Fibroblast of the aortic adventitia (primary cell): ENCODE measurements at regions not wholly inside any gene's neighbourhood (a gene's known extent, or its start where the extent isn't known, plus 50 kb on each side); places are given as distances from the start of the nearest gene placed in this dataset.

Experiments used
- DNase-seq: peaks from one replicate; pipeline ENCODE4 v3.0.0-alpha.2; 2010; ENCODE audit warnings: low read depth
- H3K4me3 ChIP-seq: 2 replicates; pipeline ENCODE4 v1.5.1; 2011; ENCODE audit warnings: low read depth, mild to moderate bottlenecking, control low read depth, low read length, moderate library complexity
- TF ChIP-seq, protein P1 (sequence below): IDR thresholded peaks from 2 replicates; pipeline ENCODE4 v1.5.1; 2011; ENCODE audit warnings: mild to moderate bottlenecking, low read length, control low read depth, inconsistent platforms; ENCODE audit not compliant: insufficient read depth

DNA sequence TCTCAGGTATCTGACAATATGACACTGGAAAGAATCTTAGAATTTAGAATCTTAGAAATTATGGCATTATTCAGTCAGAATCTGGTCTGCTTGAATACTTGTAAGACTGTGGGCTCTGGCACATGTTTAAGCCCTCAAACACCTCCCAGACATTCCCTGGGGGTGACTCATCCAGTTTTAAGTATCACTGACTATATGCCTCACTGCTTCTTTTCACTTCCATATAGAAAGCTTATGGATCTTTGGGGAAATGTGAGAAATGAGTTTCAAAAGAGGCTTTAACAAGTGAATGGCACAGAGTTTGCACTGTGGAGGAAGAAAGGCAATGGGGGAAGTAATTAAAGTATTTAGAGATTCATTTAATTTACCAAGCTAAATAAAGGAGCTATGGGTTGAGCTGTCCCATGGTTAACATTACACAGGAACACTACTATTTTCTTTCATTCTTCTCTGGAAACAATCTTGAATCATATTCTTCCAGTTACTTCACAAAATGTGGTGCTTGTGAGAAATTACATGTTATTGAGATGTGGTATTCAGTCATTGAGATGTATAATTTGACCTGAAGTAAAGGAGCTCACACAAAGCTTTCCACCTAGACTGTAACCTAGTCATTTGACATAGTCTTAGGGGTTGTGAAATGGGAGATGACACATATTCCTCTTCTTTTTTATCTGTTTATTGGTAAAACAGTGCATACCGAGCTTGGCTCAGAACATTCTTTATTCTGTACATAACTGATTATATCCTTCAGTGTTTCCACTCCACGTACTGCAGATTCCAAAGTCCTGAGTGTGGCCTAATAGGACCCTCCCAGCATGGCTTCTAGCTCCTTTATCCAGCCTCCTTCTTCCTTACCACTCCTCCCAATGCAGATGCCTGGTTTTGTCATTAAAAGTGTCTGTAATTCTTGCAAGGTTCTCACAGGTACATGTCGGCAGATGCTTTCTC lies 544.6 kb upstream of the NECTIN3 start:
- peak; percentile 93 for DNase-seq
- TF ChIP-seq, protein P1, sequence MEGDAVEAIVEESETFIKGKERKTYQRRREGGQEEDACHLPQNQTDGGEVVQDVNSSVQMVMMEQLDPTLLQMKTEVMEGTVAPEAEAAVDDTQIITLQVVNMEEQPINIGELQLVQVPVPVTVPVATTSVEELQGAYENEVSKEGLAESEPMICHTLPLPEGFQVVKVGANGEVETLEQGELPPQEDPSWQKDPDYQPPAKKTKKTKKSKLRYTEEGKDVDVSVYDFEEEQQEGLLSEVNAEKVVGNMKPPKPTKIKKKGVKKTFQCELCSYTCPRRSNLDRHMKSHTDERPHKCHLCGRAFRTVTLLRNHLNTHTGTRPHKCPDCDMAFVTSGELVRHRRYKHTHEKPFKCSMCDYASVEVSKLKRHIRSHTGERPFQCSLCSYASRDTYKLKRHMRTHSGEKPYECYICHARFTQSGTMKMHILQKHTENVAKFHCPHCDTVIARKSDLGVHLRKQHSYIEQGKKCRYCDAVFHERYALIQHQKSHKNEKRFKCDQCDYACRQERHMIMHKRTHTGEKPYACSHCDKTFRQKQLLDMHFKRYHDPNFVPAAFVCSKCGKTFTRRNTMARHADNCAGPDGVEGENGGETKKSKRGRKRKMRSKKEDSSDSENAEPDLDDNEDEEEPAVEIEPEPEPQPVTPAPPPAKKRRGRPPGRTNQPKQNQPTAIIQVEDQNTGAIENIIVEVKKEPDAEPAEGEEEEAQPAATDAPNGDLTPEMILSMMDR = no peak
- no peak overlapping the region for H3K4me3 ChIP-seq

- TF ChIP-seq, protein P1 = no peak
- DNase-seq = no peak
- H3K4me3 ChIP-seq = no peak overlapping the region
Observed at GRCh38 chr3:110528305-110529121, 543.1 kb upstream of the NECTIN3 start.

- TF ChIP-seq, protein P1 = no peak
- DNase-seq = no peak
- no peak overlapping the region for H3K4me3 ChIP-seq
Observed at GRCh38 chr3:110530902-110531301, 540.7 kb upstream of the NECTIN3 start.

GRCh38 chr3:110533089-110533488 lies 538.5 kb upstream of the NECTIN3 start:
- peak; percentile 57 for DNase-seq
- H3K4me3 ChIP-seq = no peak overlapping the region
- TF ChIP-seq, protein P1 = no peak

- TF ChIP-seq, protein P1 = no peak
- DNase-seq = no peak
- H3K4me3 ChIP-seq = no peak overlapping the region
Observed at GRCh38 chr3:110542552-110543150, 529.0 kb upstream of the NECTIN3 start.

- DNase-seq = no peak
- TF ChIP-seq, protein P1 = no peak
- no peak overlapping the region for H3K4me3 ChIP-seq
Observed at GRCh38 chr3:110544730-110545129, 526.9 kb upstream of the NECTIN3 start.
